H1 (cell line): ENCODE measurements at regions not wholly inside any gene's neighbourhood (a gene's known extent, or its start where the extent isn't known, plus 50 kb on each side); places are given as distances from the start of the nearest gene placed in this dataset.

Experiments used
- CTCF ChIA-PET: fragments of 300-600 bp; sonication (Branson Sonifier 250); formaldehyde crosslinking; loops from one replicate; lab custom pipeline; 2021; ENCODE audit not compliant: partially characterized antibody; lab: Charles Lee
- POLR2A ChIA-PET: fragments of 300-600 bp; sonication (Branson Sonifier 250); formaldehyde crosslinking; loops from one replicate; lab custom pipeline; 2021; ENCODE audit warnings: inconsistent platforms; ENCODE audit not compliant: partially characterized antibody; lab: Charles Lee
- DNase-seq, 2 experiments: peaks; one replicate each; pipeline versions ENCODE4 v3.0.0 to v3.0.0-alpha.2; 2010 to 2022; ENCODE audit warnings: low spot score in 2 of 2, low read depth in 1 of 2, mixed read lengths in 1 of 2
- FAIRE-seq: peaks from 2 replicates; lab custom pipeline; 2011; peaks lifted over from hg19 to GRCh38; lab: Jason Lieb, UNC
- H2AFZ ChIP-seq: 2 replicates; pipeline ENCODE4 v1.8.1; 2012; ENCODE audit warnings: low read length, inconsistent platforms
- H2AK5ac ChIP-seq: 2 replicates; pipeline ENCODE4 v1.6.1; 2013; ENCODE audit warnings: low read depth, low read length
- H2BK120ac ChIP-seq: replicated peaks from 2 replicates; pipeline ENCODE3; 2013; ENCODE audit warnings: low read depth, low read length, inconsistent platforms
- H2BK12ac ChIP-seq: 2 replicates; pipeline ENCODE4 v1.6.1; 2013; ENCODE audit warnings: low read depth, low read length
- H2BK15ac ChIP-seq: 2 replicates; pipeline ENCODE4 v1.6.1; 2013; ENCODE audit warnings: low read length
- H2BK20ac ChIP-seq: 2 replicates; pipeline ENCODE4 v1.6.1; 2013; ENCODE audit warnings: low read length
- H2BK5ac ChIP-seq: 2 replicates; pipeline ENCODE4 v1.6.1; 2013; ENCODE audit warnings: low read depth, low read length
- H3K14ac ChIP-seq: 2 replicates; pipeline ENCODE4 v1.6.1; 2013; ENCODE audit warnings: inconsistent platforms; ENCODE audit not compliant: insufficient read length
- H3K18ac ChIP-seq: 2 replicates; pipeline ENCODE4 v1.6.1; 2013; ENCODE audit warnings: low read length; ENCODE audit errors: extremely low read depth
- H3K23ac ChIP-seq: 2 replicates; pipeline ENCODE4 v1.6.1; 2013; ENCODE audit warnings: inconsistent platforms; ENCODE audit not compliant: insufficient read length
- H3K23me2 ChIP-seq: 2 replicates; pipeline ENCODE4 v1.6.1; 2013; ENCODE audit warnings: low read depth, low read length
- H3K27ac ChIP-seq: 2 replicates; pipeline ENCODE4 v1.6.1; 2011; ENCODE audit warnings: low read depth, low read length, inconsistent platforms
- H3K27me3 ChIP-seq, 4 experiments: replicated peaks in 1 of 4; 1 replicate in 1 of 4; 2 replicates in 3 of 4; pipeline versions ENCODE4 v1.6.1 to v1.8.1; 2011 to 2013; ENCODE audit warnings: low read length in 3 of 4, mild to moderate bottlenecking in 3 of 4, inconsistent platforms in 2 of 4, mixed read lengths in 2 of 4, moderate library complexity in 1 of 4; ENCODE audit not compliant: control insufficient read depth in 3 of 4, insufficient read depth in 3 of 4; ENCODE audit errors: extremely low read depth in 1 of 4
- H3K36me3 ChIP-seq, 4 experiments: 2 replicates each; pipeline versions ENCODE4 v1.6.1 to v1.8.1; 2011 to 2013; ENCODE audit warnings: mild to moderate bottlenecking in 4 of 4, low read length in 3 of 4, moderate library complexity in 2 of 4, control low read depth in 1 of 4, inconsistent platforms in 1 of 4; ENCODE audit not compliant: insufficient read depth in 4 of 4, control insufficient read depth in 2 of 4
- H3K4ac ChIP-seq: replicated peaks from 2 replicates; pipeline ENCODE3; 2013; ENCODE audit warnings: low read length, low read depth, mixed read lengths, inconsistent platforms; ENCODE audit not compliant: insufficient read length
- H3K4me1 ChIP-seq, 4 experiments: replicated peaks in 1 of 4; 1 replicate in 1 of 4; 2 replicates in 3 of 4; pipeline versions ENCODE4 v1.6.1 to v1.8.1; 2011 to 2013; ENCODE audit warnings: low read length in 3 of 4, inconsistent platforms in 2 of 4, mixed read lengths in 1 of 4; ENCODE audit not compliant: insufficient read depth in 4 of 4, control insufficient read depth in 3 of 4
- H3K4me2 ChIP-seq, 2 experiments: 2 replicates each; pipeline versions ENCODE4 v1.6.1 to v1.8.1; 2011 to 2013; ENCODE audit warnings: low read depth in 2 of 2, low read length in 2 of 2, control low read depth in 1 of 2, inconsistent platforms in 1 of 2, mild to moderate bottlenecking in 1 of 2; ENCODE audit not compliant: insufficient read depth in 1 of 2
- H3K4me3 ChIP-seq, 4 experiments: fragments of 200-600, 300-600 bp in 1 of 4; sonication (generic), shearing (Covaris generic), sonication (Bioruptor Twin) in 1 of 4; 2 replicates each; pipeline versions ENCODE4 v1.5.1 to v1.8.1; 2011 to 2016; ENCODE audit warnings: low read length in 4 of 4, low read depth in 3 of 4, control low read depth in 2 of 4, inconsistent platforms in 2 of 4, mild to moderate bottlenecking in 2 of 4, mixed read lengths in 1 of 4, moderate library complexity in 1 of 4; ENCODE audit not compliant: insufficient read depth in 2 of 4; ENCODE audit errors: extremely low read depth in 1 of 4
- H3K56ac ChIP-seq: replicated peaks from 2 replicates; pipeline ENCODE3; 2013; ENCODE audit warnings: low read depth, mild to moderate bottlenecking, mixed read lengths, low read length, inconsistent platforms; ENCODE audit not compliant: insufficient read length
- H3K79me1 ChIP-seq: 2 replicates; pipeline ENCODE4 v1.6.1; 2013; ENCODE audit warnings: low read depth, low read length, control low read depth
- H3K79me2 ChIP-seq, 2 experiments: 2 replicates each; pipeline versions ENCODE4 v1.6.1 to v1.8.1; 2012 to 2013; ENCODE audit warnings: low read length in 2 of 2, mild to moderate bottlenecking in 2 of 2, inconsistent platforms in 1 of 2; ENCODE audit not compliant: insufficient read depth in 2 of 2, control insufficient read depth in 1 of 2
- H3K9ac ChIP-seq, 4 experiments: replicated peaks in 1 of 4; 1 replicate in 1 of 4; 2 replicates in 3 of 4; pipeline versions ENCODE4 v1.6.1 to v1.8.1; 2011 to 2013; ENCODE audit warnings: low read depth in 3 of 4, low read length in 3 of 4, control low read depth in 2 of 4, mild to moderate bottlenecking in 2 of 4, moderate library complexity in 2 of 4, inconsistent platforms in 1 of 4; ENCODE audit errors: extremely low read depth in 1 of 4
- H3K9me3 ChIP-seq, 2 experiments: 2 replicates each; pipeline versions ENCODE4 v1.6.1 to v1.8.1; 2012 to 2013; ENCODE audit warnings: mild to moderate bottlenecking in 2 of 2, moderate library complexity in 2 of 2, control low read depth in 1 of 2, inconsistent platforms in 1 of 2, low read depth in 1 of 2, low read length in 1 of 2, mixed read lengths in 1 of 2; ENCODE audit not compliant: insufficient read depth in 2 of 2
- H4K20me1 ChIP-seq, 2 experiments: replicated peaks in 1 of 2; 2 replicates each; pipeline versions ENCODE3 to v1.8.1; 2011 to 2013; ENCODE audit warnings: inconsistent platforms in 2 of 2, low read length in 2 of 2, mild to moderate bottlenecking in 1 of 2; ENCODE audit not compliant: insufficient read depth in 2 of 2, control insufficient read depth in 1 of 2
- H4K5ac ChIP-seq: 2 replicates; pipeline ENCODE4 v1.6.1; 2013; ENCODE audit warnings: low read length, low read depth, mixed read lengths, inconsistent platforms; ENCODE audit not compliant: insufficient read length
- H4K8ac ChIP-seq: 2 replicates; pipeline ENCODE4 v1.8.0; 2013; ENCODE audit warnings: mild to moderate bottlenecking, moderate library complexity, low read length, inconsistent platforms; ENCODE audit not compliant: insufficient read depth; ENCODE audit errors: extremely low read depth
- H4K91ac ChIP-seq: replicated peaks from 2 replicates; pipeline ENCODE3; 2013; ENCODE audit warnings: low read length, mixed read lengths, inconsistent platforms; ENCODE audit not compliant: insufficient read length
- BACH1 ChIP-seq: IDR thresholded peaks from 2 replicates; pipeline ENCODE4 v1.6.1; 2012; ENCODE audit warnings: low read length, improper control_type of control experiment
- WGBS, 2 experiments: shearing (Covaris generic) in 1 of 2; methylation state at CpG; one replicate each; pipeline versions ENCODE4 v1.1.6 to v1.1.7; 2013 to 2015; ENCODE audit warnings: low lambda C conversion rate in 2 of 2, mixed read lengths in 2 of 2, inconsistent platforms in 1 of 2, low coverage in 1 of 2, missing lambda C conversion rate in 1 of 2; ENCODE audit not compliant: insufficient replicate concordance in 2 of 2, insufficient coverage in 1 of 2, insufficient read length in 1 of 2; ENCODE audit errors: extremely low coverage in 1 of 2, missing lambda C conversion rate in 1 of 2; 5-methylcytosine and 5-hydroxymethylcytosine counted together

DNA sequence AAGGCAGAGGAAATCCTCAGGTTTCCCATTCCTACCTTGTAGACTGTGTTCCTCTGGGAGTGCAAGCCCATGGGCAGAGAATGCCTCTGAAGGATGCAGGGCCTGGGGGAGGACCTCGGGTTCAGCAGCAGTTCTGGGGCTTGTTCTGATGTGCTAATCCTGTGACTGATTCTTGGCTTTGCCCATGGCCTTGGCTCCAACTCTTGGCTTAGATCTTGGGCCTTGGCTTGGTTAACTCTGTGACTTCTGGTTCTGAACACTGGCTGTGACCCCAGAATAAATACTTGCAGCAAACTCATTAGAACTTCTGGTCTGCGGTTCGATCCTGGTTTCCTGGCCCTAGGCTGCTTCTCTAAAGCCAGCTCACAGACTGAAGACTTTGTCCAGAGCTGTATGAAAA is 366.9 kb upstream of the ZEB2 start:
- Histone ChIP-seq H4K91ac (no peak overlapping the region), H4K5ac (no peak overlapping the region), H3K27me3 (no peaks in the 10 kb centered on the region), H3K56ac (no peak overlapping the region), H3K36me3 (no peaks in the 10 kb centered on the region), H2BK15ac (no peak overlapping the region), H2AFZ (no peak overlapping the region), H3K23me2 (no peaks in the 10 kb centered on the region), H2BK12ac (no peak overlapping the region), H2AK5ac (no peak overlapping the region), H2BK5ac (no peak overlapping the region), H3K4ac (no peak overlapping the region), H4K20me1 (no peaks in the 10 kb centered on the region), H3K9ac (no peak overlapping the region), H3K79me1 (no peaks in the 10 kb centered on the region), H2BK20ac (no peak overlapping the region), H3K79me2 (no peaks in the 10 kb centered on the region), H4K8ac (no peak overlapping the region), H3K14ac (no peak overlapping the region), H3K27ac (no peak overlapping the region), H3K4me3 (no peak overlapping the region), H3K18ac (no peak overlapping the region), H2BK120ac (no peak overlapping the region), H3K4me2 (no peak overlapping the region), H3K4me1 (peaks cover 0 to 2% (median 0%) of the 10 kb centered on the region in 4 experiments; a peak in 2 of 7 replicates), H3K9me3 (no peaks in the 10 kb centered on the region), H3K23ac (no peak overlapping the region)
- WGBS, 2 experiments = 62% methylated on average over 3 of the region's 3 CpGs; no CpG with 5 or more reads in 1 of the 2 experiments
- ChIA-PET POLR2A (no interaction called here), CTCF (no interaction called here)
- no peak for FAIRE-seq
- no peak for DNase-seq
- no peak for TF ChIP-seq BACH1
